Esophagus squamous epithelium (tissue), 4 donors: ENCODE measurements at regions not wholly inside any gene's neighbourhood (a gene's known extent, or its start where the extent isn't known, plus 50 kb on each side); places are given as distances from the start of the nearest gene placed in this dataset.

Source experiments
- CTCF ChIP-seq, 6 experiments: fragments of 450-650 bp in 4 of 6; fragments of 200-600 bp in 2 of 6; sonication (generic) in 2 of 6; IDR thresholded peaks; one replicate each; pipeline ENCODE4 v1.5.1; 2016 to 2019; ENCODE audit warnings: antibody characterized with exemption in 6 of 6, mild to moderate bottlenecking in 4 of 6, moderate library complexity in 4 of 6
- POLR2A ChIP-seq, 4 donors: fragments of 450-650 bp; IDR thresholded peaks; one replicate each; pipeline ENCODE4 v1.6.1; 2017; ENCODE audit warnings: antibody characterized with exemption in 4 of 4, mild to moderate bottlenecking in 4 of 4, moderate library complexity in 3 of 4

GRCh38 chr14:64649383-64649998, 54.7 kb upstream of the PLEKHG3 start:
- TF ChIP-seq POLR2A (IDR thresholded peaks at IDR 0.05) (no peak), CTCF (IDR thresholded peaks at IDR 0.05) (no peak)
